Kidney epithelial cell (primary cell): ENCODE measurements at regions not wholly inside any gene's neighbourhood (a gene's known extent, or its start where the extent isn't known, plus 50 kb on each side); places are given as distances from the start of the nearest gene placed in this dataset.
"Not testable (repeated sequence)": the region's sequence is repeated elsewhere in the genome, so short reads cannot be mapped to it uniquely, and the experiment has no call there.

Experiments
- DNase-seq: peaks from one replicate; pipeline ENCODE4 v3.0.0-alpha.2; 2010; ENCODE audit warnings: low read depth
- H3K27me3 ChIP-seq: 2 replicates; pipeline ENCODE4 v1.6.0; 2011; ENCODE audit warnings: low read length; ENCODE audit not compliant: control insufficient read depth, insufficient read depth
- H3K36me3 ChIP-seq: 2 replicates; pipeline ENCODE4 v1.5.1; 2011; ENCODE audit warnings: low read length; ENCODE audit not compliant: control insufficient read depth, insufficient read depth
- H3K4me3 ChIP-seq: 2 replicates; pipeline ENCODE4 v1.5.1; 2011; ENCODE audit warnings: low read depth, mild to moderate bottlenecking, control low read depth, low read length
- TF ChIP-seq, protein P1 (sequence below): IDR thresholded peaks from 2 replicates; pipeline ENCODE4 v1.5.1; 2011; ENCODE audit warnings: mild to moderate bottlenecking, moderate library complexity, low read length, control low read depth, inconsistent platforms; ENCODE audit not compliant: insufficient read depth, poor library complexity, severe bottlenecking

DNA sequence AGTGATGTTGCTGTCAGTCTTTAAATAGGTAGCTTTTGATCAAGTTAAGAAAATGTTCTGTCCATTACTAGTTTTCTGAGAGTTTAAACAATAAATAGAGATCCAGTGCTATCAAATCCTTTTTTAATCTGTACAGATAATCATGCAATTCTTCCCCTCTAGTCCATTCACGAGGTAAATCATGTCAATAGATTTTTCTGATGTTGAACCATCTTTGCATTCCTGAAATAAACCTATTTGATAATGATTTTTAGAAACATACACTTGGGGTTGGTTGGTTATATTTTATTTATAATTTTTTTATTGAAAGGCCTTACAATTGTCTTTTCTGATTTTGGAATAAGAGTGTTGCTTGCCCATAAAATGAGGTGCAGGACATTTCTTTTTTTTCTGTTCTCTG lies 95.0 kb downstream of the FAM53A start:
- no peak for DNase-seq
- no peak overlapping the region for H3K4me3 ChIP-seq
- TF ChIP-seq, protein P1, sequence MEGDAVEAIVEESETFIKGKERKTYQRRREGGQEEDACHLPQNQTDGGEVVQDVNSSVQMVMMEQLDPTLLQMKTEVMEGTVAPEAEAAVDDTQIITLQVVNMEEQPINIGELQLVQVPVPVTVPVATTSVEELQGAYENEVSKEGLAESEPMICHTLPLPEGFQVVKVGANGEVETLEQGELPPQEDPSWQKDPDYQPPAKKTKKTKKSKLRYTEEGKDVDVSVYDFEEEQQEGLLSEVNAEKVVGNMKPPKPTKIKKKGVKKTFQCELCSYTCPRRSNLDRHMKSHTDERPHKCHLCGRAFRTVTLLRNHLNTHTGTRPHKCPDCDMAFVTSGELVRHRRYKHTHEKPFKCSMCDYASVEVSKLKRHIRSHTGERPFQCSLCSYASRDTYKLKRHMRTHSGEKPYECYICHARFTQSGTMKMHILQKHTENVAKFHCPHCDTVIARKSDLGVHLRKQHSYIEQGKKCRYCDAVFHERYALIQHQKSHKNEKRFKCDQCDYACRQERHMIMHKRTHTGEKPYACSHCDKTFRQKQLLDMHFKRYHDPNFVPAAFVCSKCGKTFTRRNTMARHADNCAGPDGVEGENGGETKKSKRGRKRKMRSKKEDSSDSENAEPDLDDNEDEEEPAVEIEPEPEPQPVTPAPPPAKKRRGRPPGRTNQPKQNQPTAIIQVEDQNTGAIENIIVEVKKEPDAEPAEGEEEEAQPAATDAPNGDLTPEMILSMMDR: no peak
- H3K36me3 ChIP-seq: no peaks in the 10 kb centered on the region
- peaks cover 10% of the 10 kb centered on the region for H3K27me3 ChIP-seq

DNA sequence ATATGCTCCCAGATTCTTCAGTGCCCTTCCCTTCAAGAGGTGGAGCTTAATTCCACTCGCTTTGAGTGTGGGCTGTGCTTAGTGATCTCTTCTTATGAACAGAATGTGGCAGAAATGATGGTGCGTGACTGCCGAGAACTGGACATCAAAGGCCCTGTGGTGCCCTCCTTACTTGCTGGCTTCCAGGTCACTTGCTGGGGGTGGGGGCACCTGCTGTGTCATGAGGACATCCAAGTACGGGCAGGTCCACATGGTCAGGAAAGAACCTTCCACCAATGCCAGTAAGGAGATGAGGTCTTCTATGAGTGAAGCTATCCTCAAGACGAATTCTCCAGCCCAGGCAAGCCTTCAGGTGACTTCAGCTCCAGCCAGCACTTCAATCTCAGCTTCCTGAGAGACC lies 95.8 kb downstream of the FAM53A start:
- no peaks in the 10 kb centered on the region for H3K36me3 ChIP-seq
- no peak overlapping the region for H3K4me3 ChIP-seq
- H3K27me3 ChIP-seq: peaks cover 6% of the 10 kb centered on the region
- TF ChIP-seq, protein P1: no peak
- no peak for DNase-seq

DNA sequence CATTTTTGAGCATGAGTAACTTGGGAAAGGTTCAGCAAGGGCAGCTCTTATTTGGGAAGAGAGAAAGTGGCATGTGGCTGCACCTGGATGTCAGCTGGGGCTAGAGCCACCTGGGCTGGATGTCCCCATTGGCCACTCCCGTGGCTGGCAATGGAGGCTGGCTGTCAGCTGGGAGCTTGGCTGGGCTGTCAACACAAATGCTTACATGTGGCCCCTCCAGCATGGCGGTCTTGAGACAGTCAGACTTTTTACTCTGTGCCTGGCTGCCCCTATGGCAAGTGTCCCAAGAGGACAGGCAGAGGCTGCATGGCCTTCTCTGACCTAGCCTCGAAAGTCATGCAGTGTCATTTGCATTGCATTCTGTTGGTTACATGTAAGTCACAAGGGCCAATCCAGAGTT lies 99.6 kb downstream of the FAM53A start:
- no peak for DNase-seq
- Histone ChIP-seq H3K27me3 (peaks cover 15% of the 10 kb centered on the region), H3K4me3 (no peak overlapping the region), H3K36me3 (no peaks in the 10 kb centered on the region)
- TF ChIP-seq, protein P1: no peak

DNA sequence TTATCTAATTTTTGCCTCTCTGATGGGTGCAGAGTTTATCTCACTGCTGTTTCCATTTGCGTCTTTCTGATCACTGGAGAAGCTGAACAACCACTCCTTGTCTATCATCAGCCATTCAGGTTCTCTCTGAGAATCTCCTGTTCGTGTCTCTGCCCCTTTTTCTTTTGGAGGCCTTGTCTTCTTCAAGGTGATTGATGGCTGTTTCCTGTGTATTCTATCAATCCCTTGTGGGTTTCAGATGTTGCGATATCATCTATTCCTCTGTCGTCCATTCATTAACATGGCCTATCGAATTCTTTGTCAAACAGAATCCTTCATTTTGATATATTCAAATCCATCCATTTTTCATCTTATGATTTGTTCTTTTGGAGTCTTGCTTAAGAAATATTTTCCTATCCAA lies 100.3 kb downstream of the FAM53A start:
- Histone ChIP-seq H3K36me3 (no peaks in the 10 kb centered on the region), H3K4me3 (no peak overlapping the region), H3K27me3 (peaks cover 19% of the 10 kb centered on the region)
- DNase-seq: no peak
- TF ChIP-seq, protein P1: no peak

DNA sequence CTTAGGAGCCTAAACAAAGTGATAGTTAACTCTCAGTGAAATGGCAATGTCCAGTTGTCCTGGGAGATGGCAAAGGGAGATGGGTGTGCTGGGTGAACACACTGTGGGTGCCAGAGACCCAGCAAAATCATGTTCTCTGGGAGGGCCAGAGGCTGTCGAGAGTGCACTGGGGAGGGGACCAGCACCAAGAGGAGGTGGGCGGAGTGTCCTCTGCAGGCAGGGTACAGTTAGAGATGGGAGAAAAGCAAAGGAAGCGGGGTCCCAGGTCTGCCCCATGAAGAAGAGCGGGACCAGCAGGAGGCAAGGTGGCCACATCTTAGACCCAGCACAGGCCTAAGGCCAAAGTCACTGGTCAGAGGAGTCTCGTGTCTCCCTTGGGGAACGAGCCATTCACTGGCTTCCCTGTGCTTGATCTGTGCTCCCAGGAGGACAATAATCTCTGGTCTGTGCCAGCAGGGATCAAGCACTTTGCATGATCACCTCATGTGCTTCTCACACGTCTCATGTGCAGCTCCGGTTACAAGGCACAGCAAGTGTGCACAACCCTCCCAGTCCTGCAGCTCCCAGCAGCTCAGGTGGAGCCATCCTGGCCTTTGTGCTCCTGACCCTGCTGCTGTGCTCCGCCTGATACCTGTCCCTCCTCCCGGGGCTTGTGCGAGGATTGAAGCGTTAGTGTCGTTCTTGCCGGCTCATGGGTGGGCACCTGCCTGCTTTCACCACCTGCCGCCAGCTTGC lies 100.9 kb downstream of the FAM53A start:
- no peaks in the 10 kb centered on the region for H3K36me3 ChIP-seq
- H3K4me3 ChIP-seq: no peak overlapping the region
- TF ChIP-seq, protein P1: no peak
- H3K27me3 ChIP-seq: peaks cover 21% of the 10 kb centered on the region
- DNase-seq: no peak

DNA sequence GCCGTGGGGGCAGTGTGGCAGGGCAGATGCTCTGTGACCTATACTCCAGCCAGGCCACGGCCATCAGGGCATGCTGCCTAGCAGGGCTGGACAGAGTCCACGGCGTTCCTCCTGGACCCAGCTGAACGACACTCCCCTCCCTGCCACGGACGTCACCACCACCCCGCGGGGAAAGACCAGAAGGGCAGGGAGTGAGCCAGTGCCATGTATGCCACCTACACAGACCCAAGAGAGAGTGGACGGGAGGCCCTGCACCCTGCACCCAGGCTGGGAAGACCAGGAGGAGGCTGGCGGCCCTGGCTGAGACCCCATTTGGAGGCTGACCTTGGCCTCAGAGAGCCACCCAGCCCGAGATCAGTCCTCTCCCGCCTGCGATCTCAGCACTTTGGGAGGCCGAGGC lies 101.9 kb downstream of the FAM53A start:
- DNase-seq: no peak
- no peak overlapping the region for H3K4me3 ChIP-seq
- TF ChIP-seq, protein P1: no peak
- peaks cover 31% of the 10 kb centered on the region for H3K27me3 ChIP-seq
- no peaks in the 10 kb centered on the region for H3K36me3 ChIP-seq

DNA sequence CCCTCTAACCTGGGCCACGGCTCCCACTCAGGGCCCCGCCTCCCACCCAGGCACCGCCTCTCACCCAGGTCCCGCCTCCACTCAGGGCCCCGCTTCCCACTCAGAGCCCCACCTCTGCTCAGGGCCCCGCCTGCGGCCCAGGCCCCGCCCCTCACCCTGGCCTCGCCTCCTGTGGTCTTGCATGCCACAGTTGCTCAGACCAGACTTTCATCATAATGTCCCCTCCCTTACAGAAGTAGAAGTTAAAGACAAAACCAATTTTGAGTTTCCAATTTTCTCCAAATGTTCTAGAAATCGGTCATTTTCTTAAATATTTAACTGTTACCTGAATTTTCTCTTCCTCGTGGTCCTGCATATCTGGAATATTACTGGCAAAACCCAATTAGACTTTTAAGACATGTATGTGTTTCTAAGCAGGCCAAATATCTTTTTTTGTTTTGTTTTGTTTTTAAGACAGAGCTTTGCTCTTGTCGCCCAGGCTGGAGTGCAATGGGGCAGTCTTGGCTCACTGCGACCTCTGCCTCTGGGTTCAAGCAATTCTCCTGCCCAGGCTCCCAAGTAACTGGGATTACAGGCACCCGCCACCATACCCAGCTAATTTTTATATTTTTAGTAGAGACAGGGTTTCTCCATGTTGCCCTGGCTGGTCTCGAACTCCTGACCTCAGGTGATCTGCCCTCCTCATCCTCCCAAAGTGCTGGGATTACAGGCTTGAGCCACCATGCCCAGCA lies 102.8 kb downstream of the FAM53A start:
- peak; percentile 18 for DNase-seq
- not testable (repeated sequence) for H3K4me3 ChIP-seq, H3K36me3 ChIP-seq
- peaks cover 37% of the 10 kb centered on the region for H3K27me3 ChIP-seq

DNA sequence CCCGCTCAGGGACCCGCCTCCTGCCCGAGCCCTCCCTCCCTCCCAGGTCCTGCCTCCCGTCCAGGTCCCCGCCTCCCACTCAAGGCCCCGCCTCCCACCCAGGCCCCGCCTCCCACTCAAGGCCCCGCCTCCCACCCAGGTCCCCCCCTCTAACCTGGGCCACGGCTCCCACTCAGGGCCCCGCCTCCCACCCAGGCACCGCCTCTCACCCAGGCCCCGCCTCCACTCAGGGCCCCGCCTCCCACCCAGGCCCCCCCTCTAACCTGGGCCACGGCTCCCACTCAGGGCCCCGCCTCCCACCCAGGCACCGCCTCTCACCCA lies 103.5 kb downstream of the FAM53A start:
- peaks cover 44% of the 10 kb centered on the region for H3K27me3 ChIP-seq
- not testable (repeated sequence) for DNase-seq, H3K36me3 ChIP-seq, H3K4me3 ChIP-seq
